ENCODE measurements at regions not wholly inside any gene's neighbourhood (a gene's known extent, or its start where the extent isn't known, plus 50 kb on each side); places are given as distances from the start of the nearest gene placed in this dataset.

DNA sequence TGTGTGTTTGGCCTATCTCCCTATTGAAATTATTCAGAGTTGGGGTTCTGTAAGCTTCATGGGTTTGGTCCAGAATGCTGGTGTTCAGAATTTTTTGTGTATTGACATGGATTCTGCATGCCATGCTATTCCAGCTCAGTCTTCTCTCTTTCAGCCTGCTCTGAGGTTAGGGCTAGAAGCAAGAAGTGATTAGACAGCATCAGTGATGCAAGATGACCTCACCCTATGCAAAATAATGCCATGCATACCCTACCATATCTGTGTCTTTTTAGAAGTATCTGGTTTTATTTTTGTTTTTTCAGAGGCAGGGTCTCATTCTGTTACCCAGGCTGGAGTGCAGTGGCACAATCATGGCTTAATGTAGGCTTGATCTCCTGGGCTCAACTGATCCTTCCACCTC is 175.6 kb upstream of the SKOR2 start:
- POLR2A ChIA-PET, result no interaction called here
- intact Hi-C loops (cut with micrococcal nuclease; ENCODE audit: unreplicated experiment), result no loop called here

More for the DNA sequence above, 175.6 kb upstream of the SKOR2 start:
- ATAC-seq (no peak), DNase-seq (ENCODE audit: low spot score) (no peak), FAIRE-seq (no peak)
- Histone ChIP-seq H2AFZ (ENCODE audit: low read length) (no peak overlapping the region), H3K79me2 (ENCODE audit: insufficient read depth, low read length) (no peaks in the 10 kb centered on the region), H3K4me2 (ENCODE audit: low read depth, low read length) (no peak overlapping the region), H3K4me1 (ENCODE audit: insufficient read depth, low read length) (no peaks in the 10 kb centered on the region), H3K9me3 (ENCODE audit: low read length) (no peaks in the 10 kb centered on the region), H3K9ac (ENCODE audit: insufficient read depth, low read depth, low read length) (no peak overlapping the region), H3K27ac (ENCODE audit: extremely low read length, insufficient read depth, low read length) (no peak overlapping the region), H3K36me3 (replicated peaks in 1 of 2; ENCODE audit: control insufficient read depth in 1 of 2, insufficient read depth in 2 of 2, low read length in 2 of 2) (no peaks in the 10 kb centered on the region), H4K20me1 (ENCODE audit: insufficient read depth, low read length) (no peaks in the 10 kb centered on the region), H3K27me3 (ENCODE audit: control insufficient read depth in 1 of 2, insufficient read depth in 2 of 2, low read length in 2 of 2) (no peaks in the 10 kb centered on the region; a peak in 1 of 5 replicates), H3K4me3 (replicated peaks in 1 of 3; ENCODE audit: insufficient read depth in 1 of 3, low read depth in 2 of 3, low read length in 3 of 3) (no peak overlapping the region)
- TF ChIP-seq IRX3 (CRISPR knock-in tag; IDR thresholded peaks at IDR 0.05; ENCODE audit: borderline replicate concordance, low read depth) (no peak), PAX8 (CRISPR knock-in tag; IDR thresholded peaks at IDR 0.05; ENCODE audit: borderline replicate concordance) (no peak), ZNF264 (CRISPR knock-in tag; IDR thresholded peaks at IDR 0.05) (no peak), SRSF4 (IDR thresholded peaks at IDR 0.05; ENCODE audit: low read depth, low read length, poor library complexity, severe bottlenecking) (no peak), FOSL2 (CRISPR knock-in tag; IDR thresholded peaks at IDR 0.05) (no peak), ZNF740 (CRISPR knock-in tag; IDR thresholded peaks at IDR 0.05) (no peak), KLF11 (CRISPR knock-in tag; IDR thresholded peaks at IDR 0.05) (no peak), IRF1 (CRISPR knock-in tag; IDR thresholded peaks at IDR 0.05; ENCODE audit: low read depth) (no peak), TMF1 (CRISPR knock-in tag; IDR thresholded peaks at IDR 0.05; ENCODE audit: low read depth) (no peak), SNAPC2 (CRISPR knock-in tag; IDR thresholded peaks at IDR 0.05) (no peak), CHD4 (IDR thresholded peaks at IDR 0.05; ENCODE audit: borderline replicate concordance, low read length) (no peak), ZNF331 (CRISPR knock-in tag; IDR thresholded peaks at IDR 0.05) (no peak), KLF12 (CRISPR knock-in tag; IDR thresholded peaks at IDR 0.05; ENCODE audit: borderline replicate concordance) (no peak), AGO1 (IDR thresholded peaks at IDR 0.05; ENCODE audit: low read depth, low read length, poor library complexity, severe bottlenecking) (no peak), BRCA1 (CRISPR knock-in tag; IDR thresholded peaks at IDR 0.05) (no peak), ISL2 (CRISPR knock-in tag; IDR thresholded peaks at IDR 0.05) (no peak), HIVEP1 (CRISPR knock-in tag; IDR thresholded peaks at IDR 0.05) (no peak)
- TF ChIP-seq, protein P1, sequence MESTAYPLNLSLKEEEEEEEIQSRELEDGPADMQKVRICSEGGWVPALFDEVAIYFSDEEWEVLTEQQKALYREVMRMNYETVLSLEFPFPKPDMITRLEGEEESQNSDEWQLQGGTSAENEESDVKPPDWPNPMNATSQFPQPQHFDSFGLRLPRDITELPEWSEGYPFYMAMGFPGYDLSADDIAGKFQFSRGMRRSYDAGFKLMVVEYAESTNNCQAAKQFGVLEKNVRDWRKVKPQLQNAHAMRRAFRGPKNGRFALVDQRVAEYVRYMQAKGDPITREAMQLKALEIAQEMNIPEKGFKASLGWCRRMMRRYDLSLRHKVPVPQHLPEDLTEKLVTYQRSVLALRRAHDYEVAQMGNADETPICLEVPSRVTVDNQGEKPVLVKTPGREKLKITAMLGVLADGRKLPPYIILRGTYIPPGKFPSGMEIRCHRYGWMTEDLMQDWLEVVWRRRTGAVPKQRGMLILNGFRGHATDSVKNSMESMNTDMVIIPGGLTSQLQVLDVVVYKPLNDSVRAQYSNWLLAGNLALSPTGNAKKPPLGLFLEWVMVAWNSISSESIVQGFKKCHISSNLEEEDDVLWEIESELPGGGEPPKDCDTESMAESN (CRISPR knock-in tag; conservative IDR thresholded peaks at IDR 0.05), result no peak
- no TSS peak for BruUV-seq (replicated peaks)
- CTCF ChIA-PET (ENCODE audit: low intra/inter-chr PET ratio, low total read pairs), result no interaction called here
- in situ Hi-C loops (cut with HindIII; ENCODE audit: extremely low pct_ligation_motif_present, low pct_unique_long_range_greater_than_20kb), result no loop called here
